GM18907 (cell line): ENCODE measurements at regions not wholly inside any gene's neighbourhood (a gene's known extent, or its start where the extent isn't known, plus 50 kb on each side); places are given as distances from the start of the nearest gene placed in this dataset.

ENCODE experiments used
- ATAC-seq: cut with Tn5 transposase; IDR thresholded peaks from one replicate; pipeline ENCODE4 v1.9.1; 2021; ENCODE audit warnings: mild to moderate bottlenecking, moderate library complexity; ENCODE audit not compliant: unreplicated experiment

GRCh38 chr13:84998681-84999080 is 800.5 kb downstream of the SLITRK6 start:
- ATAC-seq: no peak

- no peak for ATAC-seq
Observed at GRCh38 chr13:84997858-84998257, 801.4 kb downstream of the SLITRK6 start.

- no peak for ATAC-seq
Observed at GRCh38 chr13:84994582-84994981, 804.6 kb downstream of the SLITRK6 start.

GRCh38 chr13:84985860-84986259 is 813.4 kb downstream of the SLITRK6 start:
- no peak for ATAC-seq

DNA sequence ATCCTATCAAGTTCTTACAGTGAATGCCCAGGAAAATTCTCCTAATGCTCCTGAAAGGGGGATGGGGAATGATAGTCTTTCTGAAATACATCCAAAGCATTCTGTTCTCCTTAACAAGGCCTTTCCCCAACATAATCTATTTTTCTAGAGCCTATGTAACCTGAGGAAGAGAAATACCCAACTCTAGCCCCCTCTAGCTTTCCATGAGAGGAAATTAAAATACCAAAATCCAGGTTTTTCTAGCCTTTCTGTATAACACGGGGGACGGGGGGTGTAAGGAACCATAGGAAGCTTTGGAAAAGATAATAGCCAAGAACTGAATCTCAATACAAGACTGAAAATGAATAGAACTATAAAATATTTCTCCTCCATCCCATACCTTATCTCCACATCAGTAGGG is 815.9 kb downstream of the SLITRK6 start:
- ATAC-seq: no peak

DNA sequence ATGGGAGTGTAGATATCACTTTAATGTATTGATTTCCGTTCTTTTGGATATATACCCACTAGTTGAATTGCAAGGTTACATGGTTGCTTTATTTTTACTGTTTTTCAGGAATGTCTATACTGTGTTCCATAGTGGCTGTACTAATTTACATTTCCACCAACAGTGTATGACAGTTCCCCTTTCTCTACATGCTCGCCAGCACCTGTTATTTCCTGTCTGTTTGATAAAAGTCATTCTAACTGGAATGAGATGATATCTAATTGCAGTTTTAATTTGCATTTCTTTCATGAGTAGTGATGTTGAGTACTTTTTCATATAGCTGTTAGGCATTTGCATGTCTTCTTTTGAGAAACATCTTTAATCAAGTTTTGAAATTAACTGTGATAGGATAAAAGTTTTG is 818.6 kb downstream of the SLITRK6 start:
- no peak for ATAC-seq

- ATAC-seq: no peak
Observed at GRCh38 chr13:84978851-84979250, 820.4 kb downstream of the SLITRK6 start.

GRCh38 chr13:84973661-84974060 is 825.6 kb downstream of the SLITRK6 start:
- no peak for ATAC-seq

GRCh38 chr13:84972907-84973306 is 826.3 kb downstream of the SLITRK6 start:
- no peak for ATAC-seq

GRCh38 chr13:84962849-84963248 is 836.4 kb downstream of the SLITRK6 start:
- no peak for ATAC-seq

- no peak for ATAC-seq
Observed at GRCh38 chr13:84962141-84962750, 837.0 kb downstream of the SLITRK6 start.

- no peak for ATAC-seq
Observed at GRCh38 chr13:84961023-84961422, 838.2 kb downstream of the SLITRK6 start.

- no peak for ATAC-seq
Observed at GRCh38 chr13:84959818-84960217, 839.4 kb downstream of the SLITRK6 start.

DNA sequence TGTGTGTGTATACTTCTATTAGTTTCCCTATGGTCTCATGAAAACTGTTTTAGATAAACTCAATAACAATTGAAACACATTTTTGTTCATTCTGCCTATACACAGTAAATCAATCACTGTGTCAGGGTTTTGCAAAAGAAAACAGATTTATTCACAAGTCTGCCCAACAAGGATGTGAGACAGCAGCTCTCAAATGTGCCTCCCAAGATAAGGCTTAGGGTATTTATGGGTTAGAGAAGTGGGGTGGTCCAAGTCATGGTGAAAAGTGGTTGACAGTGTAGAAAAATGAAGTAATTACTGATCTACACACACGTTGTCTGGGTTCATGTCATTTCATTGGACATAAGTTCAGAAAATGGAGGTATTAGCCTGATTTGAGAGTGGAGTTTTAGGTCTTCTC is 844.6 kb downstream of the SLITRK6 start:
- no peak for ATAC-seq

DNA sequence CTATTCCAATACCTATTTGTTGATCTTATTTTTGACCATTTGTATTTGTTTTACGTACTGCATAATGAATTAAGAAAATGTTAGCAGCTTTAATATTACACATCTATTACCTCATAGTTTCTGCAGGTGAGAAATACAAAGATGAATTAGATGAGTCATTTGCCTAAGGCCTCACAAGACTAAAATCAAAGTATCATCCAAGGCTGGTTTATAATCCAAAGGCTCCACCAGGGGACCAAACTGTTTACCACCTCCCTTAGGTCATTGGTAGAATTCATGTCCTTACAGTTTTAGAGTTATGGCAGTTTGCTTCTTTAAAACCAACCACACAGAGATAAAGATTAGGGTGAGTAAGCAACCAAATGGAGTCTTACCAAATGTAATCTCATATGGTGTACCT is 848.1 kb downstream of the SLITRK6 start:
- no peak for ATAC-seq

DNA sequence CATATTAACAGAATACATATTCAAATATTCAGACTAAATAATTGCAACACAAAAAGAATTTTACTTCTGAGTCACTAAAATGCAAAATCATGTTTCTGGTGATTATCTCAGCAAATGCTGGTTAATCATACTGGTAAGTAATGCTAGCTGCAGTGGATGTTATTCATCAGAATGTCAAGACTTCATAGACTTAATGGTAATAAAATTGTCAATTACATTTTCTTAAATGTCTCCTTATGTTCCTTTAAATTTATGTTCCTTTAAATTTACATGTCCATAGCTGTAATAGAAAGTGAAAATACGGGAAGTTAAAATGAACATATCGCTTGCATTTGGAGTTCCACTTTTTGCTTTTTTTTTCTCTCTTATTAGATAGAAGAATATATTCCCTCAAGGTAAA is 853.0 kb downstream of the SLITRK6 start:
- ATAC-seq: no peak

DNA sequence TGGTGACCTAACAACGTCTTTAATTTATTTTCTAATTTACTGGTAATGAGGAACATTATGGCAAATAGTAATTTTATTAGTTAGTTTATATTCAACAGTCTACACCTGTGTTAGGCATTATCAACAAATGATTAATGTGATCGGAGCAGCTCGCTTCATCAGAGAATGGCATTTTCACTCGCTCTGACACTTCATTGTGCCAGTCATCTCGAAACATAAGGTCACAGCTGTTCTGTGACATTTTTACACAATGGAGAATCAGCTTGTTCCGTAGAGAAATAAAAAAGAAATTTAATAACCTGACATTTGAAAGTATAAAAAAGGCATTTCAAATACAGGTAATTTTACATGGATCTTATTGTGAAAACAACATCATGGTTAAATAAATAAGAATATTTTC is 858.4 kb downstream of the SLITRK6 start:
- no peak for ATAC-seq

GRCh38 chr13:84940167-84940566 is 859.1 kb downstream of the SLITRK6 start:
- ATAC-seq: no peak

GRCh38 chr13:84934911-84935310 is 864.3 kb downstream of the SLITRK6 start:
- ATAC-seq: no peak

DNA sequence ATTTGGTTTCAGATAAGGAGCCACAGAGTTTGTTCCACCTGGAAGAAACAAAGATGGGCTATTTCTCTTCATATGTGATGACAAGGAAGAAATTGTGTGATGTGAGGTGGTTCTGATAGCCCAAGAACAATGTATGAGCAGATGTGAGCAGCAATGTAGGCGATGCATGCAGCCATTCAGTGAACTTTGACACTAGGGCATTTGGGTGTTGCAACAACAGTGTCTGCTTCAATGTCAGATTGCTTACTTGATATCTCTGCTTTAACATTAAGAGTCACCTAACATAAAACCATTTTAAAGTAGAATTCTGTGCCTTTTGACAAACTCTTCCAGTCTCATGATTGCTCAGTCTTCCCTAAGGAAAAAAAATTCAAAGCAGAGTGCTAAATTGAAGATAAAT is 865.4 kb downstream of the SLITRK6 start:
- no peak for ATAC-seq

GRCh38 chr13:84931264-84931663 is 868.0 kb downstream of the SLITRK6 start:
- ATAC-seq: no peak

DNA sequence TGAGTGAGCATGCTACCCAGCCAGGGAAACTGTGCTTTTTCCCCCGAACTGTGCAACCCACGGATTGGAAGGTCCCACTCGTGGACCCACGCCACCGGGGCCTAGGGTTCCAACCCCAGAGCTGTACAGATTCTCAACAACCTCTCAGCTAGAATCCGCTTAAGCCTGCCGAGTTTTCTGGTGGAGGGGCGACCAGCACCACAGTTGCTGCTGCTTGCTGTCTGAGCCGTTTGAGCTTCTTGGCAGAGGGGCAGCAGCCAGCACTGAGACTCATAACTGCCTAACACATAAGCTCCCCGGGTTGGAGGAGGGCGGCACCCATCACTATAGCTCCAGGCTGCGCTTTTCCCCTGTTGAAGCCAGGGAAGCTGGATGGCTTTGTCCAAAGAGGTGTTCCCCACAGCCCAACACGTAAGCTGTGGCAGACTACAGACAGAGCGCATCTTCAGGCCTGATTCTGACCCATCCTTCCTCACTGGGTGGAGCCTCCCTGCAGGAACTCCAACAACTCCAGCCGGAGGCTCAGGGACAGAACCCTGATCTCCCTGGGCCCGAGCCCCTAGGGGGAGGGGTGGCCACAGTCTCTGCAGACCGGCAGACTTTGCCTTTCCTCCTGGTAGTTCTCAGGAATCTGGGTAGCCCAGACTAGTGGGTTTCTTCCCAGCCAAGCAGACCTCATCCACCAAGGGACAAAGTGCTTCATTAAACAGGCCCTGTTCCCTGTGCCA is 871.6 kb downstream of the SLITRK6 start:
- ATAC-seq: no peak

- no peak for ATAC-seq
Observed at GRCh38 chr13:84925443-84925842, 873.8 kb downstream of the SLITRK6 start.
